Loucy (cell line): ENCODE measurements at regions not wholly inside any gene's neighbourhood (a gene's known extent, or its start where the extent isn't known, plus 50 kb on each side); places are given as distances from the start of the nearest gene placed in this dataset.

Experiments used
- CTCF ChIP-seq: fragments of 200-600 bp; sonication (generic); conservative IDR thresholded peaks from 2 replicates; pipeline ENCODE4 v1.5.1; 2014; ENCODE audit warnings: mild to moderate bottlenecking, antibody characterized with exemption, low read length
- EZH2phosphoT487 ChIP-seq: fragments of 200-600 bp; IDR thresholded peaks from 2 replicates; pipeline ENCODE4 v1.6.1; 2018; ENCODE audit warnings: antibody characterized with exemption, mild to moderate bottlenecking, moderate library complexity, borderline replicate concordance

GRCh38 chr17:15076991-15077663 lies 188.0 kb downstream of the PMP22 start:
- TF ChIP-seq CTCF, result no peak
- TF ChIP-seq EZH2phosphoT487, result no peak
